GM21526 (cell line): ENCODE measurements at regions not wholly inside any gene's neighbourhood (a gene's known extent, or its start where the extent isn't known, plus 50 kb on each side); places are given as distances from the start of the nearest gene placed in this dataset.
"Not testable (repeated sequence)": the region's sequence is repeated elsewhere in the genome, so short reads cannot be mapped to it uniquely, and the experiment has no call there.

ENCODE experiments used
- ATAC-seq: cut with Tn5 transposase; IDR thresholded peaks from one replicate; pipeline ENCODE4 v1.9.1; 2021; ENCODE audit warnings: moderate library complexity; ENCODE audit not compliant: unreplicated experiment, low FRiP score

DNA sequence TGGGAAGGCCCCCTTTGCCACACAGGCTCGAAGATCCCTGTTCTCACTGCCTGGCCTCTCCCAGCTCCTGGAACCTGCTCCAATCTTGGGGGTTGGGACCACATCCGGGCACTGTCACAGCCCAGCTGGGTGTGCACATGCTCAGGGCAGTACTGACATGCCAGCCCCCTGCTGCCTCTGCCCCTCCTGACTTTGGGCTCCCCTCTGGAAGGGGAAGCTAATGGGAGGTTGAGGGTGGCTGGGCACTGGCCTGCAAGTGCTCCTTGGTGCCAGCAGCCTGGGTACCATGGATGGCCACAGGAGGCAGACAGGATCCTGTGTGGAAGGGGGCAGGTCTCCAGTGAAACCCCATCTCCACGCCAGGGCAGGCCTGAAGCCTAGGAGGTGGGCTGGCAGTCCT, 126.1 kb upstream of the NOL4 start:
- ATAC-seq: no peak

DNA sequence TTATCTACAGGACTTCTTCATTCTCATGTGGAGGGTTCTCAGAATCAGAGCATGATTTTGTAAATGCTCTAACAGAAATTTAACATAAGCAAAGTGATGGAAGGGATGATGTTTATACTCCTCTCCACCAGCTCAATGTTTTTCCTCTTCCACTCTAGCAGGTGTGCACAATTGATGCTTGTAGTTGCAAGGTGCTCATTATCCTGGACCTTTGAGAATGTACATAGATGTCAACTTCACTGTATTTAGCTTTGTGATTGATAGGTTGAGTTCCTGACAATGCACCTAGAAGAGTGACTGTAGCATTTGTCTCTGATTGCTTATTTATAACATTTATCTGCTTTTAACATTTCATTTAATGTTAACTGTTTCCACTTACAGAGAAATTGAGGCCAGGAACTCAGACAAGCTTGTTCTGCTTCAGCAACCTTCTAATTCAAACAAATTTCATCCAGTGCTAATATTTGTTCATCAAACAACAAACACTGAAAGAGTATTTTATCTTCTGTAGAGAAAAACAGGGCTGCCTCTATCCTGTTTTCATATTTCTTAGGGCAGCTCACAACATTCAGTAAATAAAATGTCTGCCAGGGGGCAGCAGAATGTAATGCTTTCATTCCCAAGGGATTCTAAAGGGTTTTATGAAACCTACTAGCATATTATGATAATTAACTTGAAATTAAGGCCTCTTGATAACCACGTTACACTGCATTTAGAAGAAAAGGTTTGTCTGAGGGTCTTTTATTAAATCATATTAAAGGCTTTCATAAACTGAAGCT, 127.9 kb upstream of the NOL4 start:
- no peak for ATAC-seq

- ATAC-seq: no peak
Observed at GRCh38 chr18:34354351-34354750, 129.6 kb upstream of the NOL4 start.

DNA sequence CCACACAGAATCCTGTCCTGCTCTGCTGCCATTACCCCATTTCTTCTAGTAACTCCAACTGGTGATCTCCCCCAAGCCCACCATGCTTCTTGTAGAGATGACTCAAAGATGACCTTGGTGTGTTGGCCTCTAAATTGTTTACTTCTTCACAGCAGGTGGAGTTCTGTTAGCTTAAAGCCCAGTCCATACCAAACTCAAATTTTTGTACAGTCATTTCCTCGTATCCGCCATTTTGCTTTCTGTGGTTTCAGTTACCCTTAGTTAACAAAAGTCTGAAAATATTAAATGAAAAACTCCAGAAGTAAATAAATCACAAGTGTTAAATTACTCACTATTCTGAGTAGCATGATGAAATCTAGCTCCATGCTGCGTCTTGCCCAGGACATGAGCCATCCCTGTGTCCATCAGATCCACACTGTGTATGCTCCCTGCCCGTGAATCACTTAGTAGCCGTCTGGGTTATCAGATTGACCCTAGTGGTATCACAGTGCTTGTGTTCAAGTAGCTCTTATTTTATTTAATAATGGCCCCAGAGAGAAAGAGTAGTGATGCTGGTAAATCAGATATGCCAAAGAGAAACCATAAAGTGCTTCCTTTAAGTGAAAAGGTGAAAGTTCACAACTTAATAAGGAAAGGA, 133.3 kb upstream of the NOL4 start:
- ATAC-seq: no peak

DNA sequence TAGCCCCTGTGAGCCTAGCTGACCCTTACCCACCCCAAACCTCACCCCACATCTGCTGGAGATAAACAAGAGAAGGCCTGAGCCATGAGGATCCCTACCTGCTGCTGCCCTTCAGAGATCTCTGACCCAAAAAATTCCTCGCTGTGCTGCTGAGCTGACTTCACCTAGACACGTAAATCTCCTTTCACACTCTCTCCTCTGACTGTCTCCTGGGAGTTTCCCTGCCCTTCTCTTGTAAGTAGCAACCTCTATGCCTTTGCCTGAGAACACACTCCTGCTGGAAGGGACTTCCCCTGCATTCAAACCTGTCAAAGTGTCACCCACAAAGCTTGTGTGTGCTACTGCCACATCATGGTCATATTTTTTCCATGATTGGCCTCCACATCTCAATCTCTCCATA, 134.2 kb upstream of the NOL4 start:
- no peak for ATAC-seq

DNA sequence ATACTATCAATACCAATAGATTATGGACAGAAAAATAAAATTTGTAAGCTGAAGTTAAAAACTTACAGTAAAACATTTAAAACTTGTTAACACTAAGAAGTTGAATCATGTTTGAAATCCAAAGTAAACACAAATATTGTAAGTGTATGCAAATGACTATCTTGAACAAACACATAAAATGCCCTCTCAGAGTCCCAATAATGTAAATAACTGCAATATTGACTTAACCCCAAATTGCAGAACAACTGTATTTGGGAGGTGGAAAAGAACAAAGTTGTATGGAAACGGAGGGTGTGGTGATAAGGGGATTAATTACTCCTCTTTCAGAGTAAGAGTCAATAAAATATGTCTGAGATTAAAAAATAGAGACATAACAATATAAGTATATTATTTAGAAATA, 140.0 kb upstream of the NOL4 start:
- no peak for ATAC-seq

GRCh38 chr18:34370704-34371395, 146.1 kb upstream of the NOL4 start:
- no peak for ATAC-seq

- no peak for ATAC-seq
Observed at GRCh38 chr18:34380326-34380725, 155.6 kb upstream of the NOL4 start.

DNA sequence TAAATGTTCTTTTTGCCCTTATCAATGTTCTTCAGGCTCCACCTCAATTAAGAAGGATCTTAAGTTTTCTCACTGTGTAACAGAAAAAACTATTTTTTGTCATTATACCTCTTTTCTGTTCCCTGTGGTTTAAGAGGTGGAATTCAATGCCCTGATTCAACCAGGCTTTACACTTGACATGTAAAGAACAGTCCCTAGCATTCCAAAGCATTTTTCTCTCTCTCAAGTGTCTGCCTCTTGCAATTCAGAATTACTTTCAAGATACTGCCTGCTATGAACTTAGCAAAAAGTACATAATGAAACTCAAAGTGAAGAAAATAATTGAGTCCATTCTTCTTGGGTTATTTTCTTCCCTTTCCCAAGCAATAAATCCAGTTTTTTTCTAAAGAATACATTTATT, 160.6 kb upstream of the NOL4 start:
- ATAC-seq: no peak

DNA sequence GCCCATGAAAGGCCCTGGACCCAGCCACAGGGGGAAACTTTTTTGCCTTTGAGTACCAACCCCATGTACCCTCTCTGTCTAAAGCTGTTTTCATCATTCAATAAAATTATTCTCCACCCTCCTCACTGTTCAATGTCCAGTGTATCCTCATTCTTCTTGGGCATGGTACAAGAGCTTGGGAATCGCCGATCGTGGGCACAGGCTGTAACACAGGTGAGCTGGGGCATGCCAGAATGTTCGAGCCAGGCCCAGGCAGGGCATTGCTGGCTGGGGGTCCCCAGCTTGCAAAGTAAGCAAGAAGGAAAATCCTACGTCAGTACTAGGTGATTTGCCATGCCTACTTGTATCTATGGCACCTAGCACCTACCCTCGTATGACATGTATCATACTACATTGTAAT, 162.1 kb upstream of the NOL4 start:
- ATAC-seq: no peak

DNA sequence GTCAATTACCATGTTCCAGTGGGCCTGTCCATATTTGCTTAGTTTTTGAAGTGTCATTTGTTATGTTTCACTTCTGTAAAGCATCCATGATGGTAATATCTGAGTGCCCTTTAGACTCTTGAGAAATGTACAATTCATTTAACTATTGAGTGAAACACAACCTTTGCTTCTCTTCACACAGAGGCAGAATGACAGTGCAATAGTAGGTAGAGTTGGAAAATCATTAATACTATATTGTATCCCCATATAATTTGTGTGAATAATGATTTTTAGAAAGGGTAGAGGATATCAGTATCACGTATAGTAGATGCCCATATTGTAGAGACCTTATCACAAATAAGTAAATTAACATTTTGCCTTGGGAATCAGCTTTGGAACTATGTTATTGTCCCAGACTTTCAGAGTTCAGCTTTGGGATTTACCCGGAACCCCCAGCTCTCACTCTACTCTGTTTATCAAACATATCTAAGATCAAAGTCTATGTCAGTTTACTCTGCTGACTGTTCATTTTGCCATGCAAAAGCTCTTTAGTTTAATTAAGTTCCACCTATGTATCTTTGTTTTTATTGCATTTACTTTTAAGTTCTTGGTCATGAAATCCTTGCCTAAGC, 172.7 kb upstream of the NOL4 start:
- no peak for ATAC-seq

GRCh38 chr18:34399892-34400291, 175.2 kb upstream of the NOL4 start:
- ATAC-seq: no peak

- no peak for ATAC-seq
Observed at GRCh38 chr18:34400834-34401233, 176.1 kb upstream of the NOL4 start.

DNA sequence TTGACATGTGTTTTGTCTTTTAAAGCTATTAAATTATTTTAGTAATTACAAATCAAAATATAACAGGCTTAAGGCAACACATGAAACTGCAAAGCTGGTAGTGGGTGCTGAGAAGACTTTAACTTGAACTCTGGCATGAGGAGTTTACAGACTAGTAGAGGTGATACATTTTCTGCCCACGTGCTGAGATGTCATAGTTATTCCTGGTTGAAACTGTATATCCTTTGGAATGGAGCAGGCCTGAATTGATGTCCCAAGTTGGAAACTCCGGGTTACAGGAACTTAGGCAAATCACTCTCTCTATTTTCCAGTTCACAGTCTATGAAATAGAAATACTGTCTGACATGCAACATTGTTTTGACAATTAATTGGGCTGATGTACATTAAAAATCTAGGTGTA, 177.1 kb upstream of the NOL4 start:
- no peak for ATAC-seq

GRCh38 chr18:34407471-34407870, 182.8 kb upstream of the NOL4 start:
- not testable (repeated sequence) for ATAC-seq

DNA sequence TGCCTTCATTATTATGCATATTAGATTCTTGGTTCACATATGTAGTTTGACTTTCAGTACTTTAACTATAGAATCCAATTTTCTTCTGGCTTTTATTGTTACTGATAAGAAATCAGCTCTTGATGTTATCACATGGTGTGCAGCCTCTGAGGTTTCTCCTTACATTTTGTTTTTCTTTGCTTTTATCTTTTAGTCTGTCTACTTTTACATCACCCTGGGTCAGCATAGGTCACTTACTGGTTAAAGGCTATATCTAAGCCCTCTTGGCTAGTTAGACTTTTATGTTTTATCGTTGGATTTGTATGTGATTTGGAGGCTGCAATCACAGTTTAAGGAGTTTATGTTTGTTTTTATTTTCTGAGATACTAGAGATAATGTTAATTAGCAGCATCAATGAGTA, 187.2 kb upstream of the NOL4 start:
- ATAC-seq: no peak

GRCh38 chr18:34431042-34431441, 206.3 kb upstream of the NOL4 start:
- no peak for ATAC-seq

- no peak for ATAC-seq
Observed at GRCh38 chr18:34444622-34445021, 219.9 kb upstream of the NOL4 start.

- ATAC-seq: no peak
Observed at GRCh38 chr18:34448662-34449061, 223.9 kb upstream of the NOL4 start.

DNA sequence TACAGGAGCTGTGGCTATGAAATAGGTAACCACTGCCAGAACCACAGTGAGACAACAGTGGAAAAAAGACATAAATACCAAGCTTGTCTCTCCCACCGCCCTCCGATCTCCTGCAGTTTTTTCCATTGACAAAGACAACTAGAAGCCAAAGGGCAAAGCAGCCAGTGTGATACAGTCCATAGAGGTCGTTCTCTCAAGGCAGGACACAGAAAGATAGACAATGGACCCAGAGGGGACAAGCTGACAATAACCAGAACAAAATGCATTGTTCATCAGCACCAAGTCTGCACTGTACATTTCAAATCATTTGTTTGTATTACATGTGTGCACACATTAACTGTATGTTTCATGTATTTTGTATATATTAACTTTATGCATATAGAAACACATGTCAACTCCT, 233.0 kb upstream of the NOL4 start:
- no peak for ATAC-seq

- ATAC-seq: no peak
Observed at GRCh38 chr18:34458410-34458977, 233.8 kb upstream of the NOL4 start.
